HL-60 (cell line): ENCODE measurements at regions not wholly inside any gene's neighbourhood (a gene's known extent, or its start where the extent isn't known, plus 50 kb on each side); places are given as distances from the start of the nearest gene placed in this dataset.

Experiments used
- DNase-seq, 2 experiments: peaks; one replicate each; pipeline ENCODE4 v3.0.0-alpha.2; 2010 to 2020; ENCODE audit warnings: low read depth in 1 of 2, low spot score in 1 of 2
- H3K27ac ChIP-seq: fragments of 250-450 bp; sonication (Bioruptor Pico); replicated peaks from 2 replicates; pipeline ENCODE4 v1.5.1; 2020; ENCODE audit warnings: mild to moderate bottlenecking, moderate library complexity
- H3K27me3 ChIP-seq: fragments of 250-450 bp; sonication (Bioruptor Pico); 2 replicates; pipeline ENCODE4 v1.5.1; 2021; ENCODE audit warnings: mild to moderate bottlenecking, moderate library complexity; ENCODE audit not compliant: insufficient read depth, poor library complexity, severe bottlenecking
- H3K4me3 ChIP-seq: replicated peaks from 2 replicates; pipeline ENCODE4 v1.5.1; 2011; ENCODE audit warnings: mild to moderate bottlenecking, control low read depth, low read length; ENCODE audit not compliant: insufficient read depth
- CTCF ChIP-seq: IDR thresholded peaks from one replicate; pipeline ENCODE4 v1.5.1; 2011; ENCODE audit warnings: low read length, control low read depth, inconsistent platforms; ENCODE audit not compliant: insufficient read depth
- GABPA ChIP-seq: IDR thresholded peaks from 2 replicates; pipeline ENCODE4 v1.6.1; 2012; ENCODE audit warnings: low read depth
- POLR2AphosphoS5 ChIP-seq: IDR thresholded peaks from 2 replicates; pipeline ENCODE4 v1.6.1; 2012; ENCODE audit warnings: low read depth
- SPI1 ChIP-seq: IDR thresholded peaks from 2 replicates; pipeline ENCODE4 v1.6.1; 2012; ENCODE audit warnings: low read depth, mild to moderate bottlenecking, borderline replicate concordance
- TF ChIP-seq, protein P1 (sequence below): IDR thresholded peaks from 2 replicates; pipeline ENCODE4 v1.6.1; 2012; ENCODE audit warnings: low read depth; ENCODE audit not compliant: insufficient replicate concordance

- DNase-seq = no peak
- no peak for TF ChIP-seq CTCF
- no peak for TF ChIP-seq GABPA
- TF ChIP-seq POLR2AphosphoS5 = no peak
- TF ChIP-seq, protein P1, sequence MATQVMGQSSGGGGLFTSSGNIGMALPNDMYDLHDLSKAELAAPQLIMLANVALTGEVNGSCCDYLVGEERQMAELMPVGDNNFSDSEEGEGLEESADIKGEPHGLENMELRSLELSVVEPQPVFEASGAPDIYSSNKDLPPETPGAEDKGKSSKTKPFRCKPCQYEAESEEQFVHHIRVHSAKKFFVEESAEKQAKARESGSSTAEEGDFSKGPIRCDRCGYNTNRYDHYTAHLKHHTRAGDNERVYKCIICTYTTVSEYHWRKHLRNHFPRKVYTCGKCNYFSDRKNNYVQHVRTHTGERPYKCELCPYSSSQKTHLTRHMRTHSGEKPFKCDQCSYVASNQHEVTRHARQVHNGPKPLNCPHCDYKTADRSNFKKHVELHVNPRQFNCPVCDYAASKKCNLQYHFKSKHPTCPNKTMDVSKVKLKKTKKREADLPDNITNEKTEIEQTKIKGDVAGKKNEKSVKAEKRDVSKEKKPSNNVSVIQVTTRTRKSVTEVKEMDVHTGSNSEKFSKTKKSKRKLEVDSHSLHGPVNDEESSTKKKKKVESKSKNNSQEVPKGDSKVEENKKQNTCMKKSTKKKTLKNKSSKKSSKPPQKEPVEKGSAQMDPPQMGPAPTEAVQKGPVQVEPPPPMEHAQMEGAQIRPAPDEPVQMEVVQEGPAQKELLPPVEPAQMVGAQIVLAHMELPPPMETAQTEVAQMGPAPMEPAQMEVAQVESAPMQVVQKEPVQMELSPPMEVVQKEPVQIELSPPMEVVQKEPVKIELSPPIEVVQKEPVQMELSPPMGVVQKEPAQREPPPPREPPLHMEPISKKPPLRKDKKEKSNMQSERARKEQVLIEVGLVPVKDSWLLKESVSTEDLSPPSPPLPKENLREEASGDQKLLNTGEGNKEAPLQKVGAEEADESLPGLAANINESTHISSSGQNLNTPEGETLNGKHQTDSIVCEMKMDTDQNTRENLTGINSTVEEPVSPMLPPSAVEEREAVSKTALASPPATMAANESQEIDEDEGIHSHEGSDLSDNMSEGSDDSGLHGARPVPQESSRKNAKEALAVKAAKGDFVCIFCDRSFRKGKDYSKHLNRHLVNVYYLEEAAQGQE = no peak
- TF ChIP-seq SPI1 = no peak
- H3K27me3 ChIP-seq = no peaks in the 10 kb centered on the region
- no peak overlapping the region for H3K4me3 ChIP-seq
- no peak overlapping the region for H3K27ac ChIP-seq
Measured at GRCh38 chr2:16400127-16400623, 265.5 kb downstream of the CYRIA start.

- Histone ChIP-seq H3K4me3 (no peak overlapping the region), H3K27me3 (no peaks in the 10 kb centered on the region), H3K27ac (no peak overlapping the region)
- DNase-seq = no peak
- TF ChIP-seq SPI1 = no peak
- no peak for TF ChIP-seq POLR2AphosphoS5
- TF ChIP-seq, protein P1 = no peak
- no peak for TF ChIP-seq CTCF
- TF ChIP-seq GABPA = no peak
Measured at GRCh38 chr2:16398486-16399043, 267.1 kb downstream of the CYRIA start.

GRCh38 chr2:16397681-16398475 lies 267.8 kb downstream of the CYRIA start:
- no peak for DNase-seq
- TF ChIP-seq GABPA (no peak), SPI1 (no peak), POLR2AphosphoS5 (no peak), CTCF (no peak)
- TF ChIP-seq, protein P1 = no peak
- Histone ChIP-seq H3K4me3 (no peak overlapping the region), H3K27me3 (no peaks in the 10 kb centered on the region), H3K27ac (no peak overlapping the region)
